HG03039 (cell line): ENCODE measurements at regions not wholly inside any gene's neighbourhood (a gene's known extent, or its start where the extent isn't known, plus 50 kb on each side); places are given as distances from the start of the nearest gene placed in this dataset.

Experiments used
- ATAC-seq: cut with Tn5 transposase; IDR thresholded peaks from one replicate; pipeline ENCODE4 v1.9.1; 2021; ENCODE audit warnings: mild to moderate bottlenecking, moderate library complexity; ENCODE audit not compliant: unreplicated experiment

DNA sequence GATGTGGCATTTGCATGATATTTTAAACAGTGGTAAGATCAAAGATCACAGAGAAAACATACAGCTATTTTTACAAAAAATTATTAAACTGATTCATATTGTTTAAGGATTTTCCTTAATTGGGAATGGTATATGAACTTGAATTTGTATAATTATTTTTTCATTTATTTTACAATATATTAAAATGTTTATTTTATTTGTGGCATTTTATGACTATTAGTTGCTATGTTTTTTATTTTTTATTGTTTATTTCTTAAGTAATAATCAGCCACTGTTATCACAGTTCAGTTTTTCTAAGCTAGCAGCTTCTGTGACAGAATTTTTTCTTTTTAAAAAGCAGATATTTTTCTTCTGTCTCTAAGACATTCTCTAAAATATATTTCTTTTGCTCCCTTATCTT, 387.0 kb upstream of the KHDRBS2 start:
- ATAC-seq, result no peak

DNA sequence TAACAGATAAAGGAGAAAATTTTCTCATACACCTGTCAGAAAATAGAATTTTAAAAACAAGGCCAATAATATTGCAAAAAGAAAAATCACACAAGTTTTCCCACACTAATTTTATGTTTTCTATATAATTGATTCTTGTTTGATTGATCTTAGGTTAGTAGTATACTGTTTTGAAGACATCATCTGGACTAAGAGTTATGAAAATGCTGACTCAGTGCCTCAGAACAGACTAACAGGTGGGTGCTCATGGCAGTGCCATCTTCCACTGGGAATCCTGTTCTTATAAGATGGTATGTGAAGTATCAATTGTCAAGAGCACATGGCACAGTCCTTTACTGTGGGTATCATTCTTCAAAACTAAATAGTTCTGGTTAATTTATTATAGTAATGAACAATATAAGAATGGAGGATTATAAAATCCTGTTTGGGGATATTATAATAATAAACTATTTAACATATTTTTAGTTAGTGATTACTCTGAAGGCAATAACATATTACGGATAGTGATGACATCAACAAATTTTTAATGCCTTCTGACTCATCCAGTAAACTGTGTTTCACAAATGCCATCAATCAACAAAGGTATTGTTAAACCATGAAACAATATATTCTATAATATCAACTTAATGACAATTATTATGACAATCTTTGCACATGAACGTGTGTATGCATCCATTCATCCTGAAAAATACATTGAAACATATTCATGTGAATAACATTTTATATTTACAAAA, 384.6 kb upstream of the KHDRBS2 start:
- no peak for ATAC-seq

DNA sequence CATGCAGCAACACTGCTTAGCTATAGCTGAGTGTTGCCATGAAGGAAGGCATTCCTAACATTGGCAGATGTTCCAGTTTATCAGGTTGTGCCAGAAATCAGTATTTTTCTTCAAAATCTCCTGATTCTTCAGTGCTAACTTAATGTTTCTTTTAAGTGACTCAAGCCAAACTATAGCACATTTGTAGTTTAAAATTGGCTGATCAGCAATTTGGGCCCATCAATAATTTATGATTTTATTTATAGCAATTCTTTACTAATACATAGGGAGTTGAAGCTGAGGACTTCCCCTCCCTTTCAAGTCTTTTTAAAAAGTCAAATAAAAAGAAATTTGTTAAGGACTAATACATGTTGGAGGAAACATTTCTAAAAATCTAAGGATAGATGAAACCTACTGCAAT, 383.8 kb upstream of the KHDRBS2 start:
- no peak for ATAC-seq

GRCh38 chr6:62652692-62653328, 366.8 kb upstream of the KHDRBS2 start:
- no peak for ATAC-seq

DNA sequence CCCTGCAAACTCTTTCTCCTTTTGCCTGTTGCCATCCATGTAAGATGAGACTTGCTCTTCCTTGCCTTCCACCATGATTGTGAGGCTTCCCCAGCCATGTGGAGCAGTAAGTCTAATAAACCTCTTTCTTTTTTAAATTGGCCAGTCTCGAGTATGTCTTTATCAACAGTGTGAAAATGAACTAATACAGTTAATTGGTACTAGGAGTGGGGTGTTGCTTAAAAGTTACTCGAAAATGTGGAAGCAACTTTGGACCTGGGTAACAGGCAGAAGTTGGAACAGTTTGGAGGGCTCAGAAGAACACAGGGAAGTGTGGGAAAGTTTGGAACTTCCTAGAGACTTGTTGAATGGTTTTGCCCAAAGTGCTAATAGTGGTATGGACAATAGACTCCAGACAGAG, 359.2 kb upstream of the KHDRBS2 start:
- ATAC-seq, result no peak

- ATAC-seq, result no peak
Measured at GRCh38 chr6:62640749-62641148, 354.7 kb upstream of the KHDRBS2 start.

GRCh38 chr6:62626661-62627060, 340.6 kb upstream of the KHDRBS2 start:
- ATAC-seq, result no peak

DNA sequence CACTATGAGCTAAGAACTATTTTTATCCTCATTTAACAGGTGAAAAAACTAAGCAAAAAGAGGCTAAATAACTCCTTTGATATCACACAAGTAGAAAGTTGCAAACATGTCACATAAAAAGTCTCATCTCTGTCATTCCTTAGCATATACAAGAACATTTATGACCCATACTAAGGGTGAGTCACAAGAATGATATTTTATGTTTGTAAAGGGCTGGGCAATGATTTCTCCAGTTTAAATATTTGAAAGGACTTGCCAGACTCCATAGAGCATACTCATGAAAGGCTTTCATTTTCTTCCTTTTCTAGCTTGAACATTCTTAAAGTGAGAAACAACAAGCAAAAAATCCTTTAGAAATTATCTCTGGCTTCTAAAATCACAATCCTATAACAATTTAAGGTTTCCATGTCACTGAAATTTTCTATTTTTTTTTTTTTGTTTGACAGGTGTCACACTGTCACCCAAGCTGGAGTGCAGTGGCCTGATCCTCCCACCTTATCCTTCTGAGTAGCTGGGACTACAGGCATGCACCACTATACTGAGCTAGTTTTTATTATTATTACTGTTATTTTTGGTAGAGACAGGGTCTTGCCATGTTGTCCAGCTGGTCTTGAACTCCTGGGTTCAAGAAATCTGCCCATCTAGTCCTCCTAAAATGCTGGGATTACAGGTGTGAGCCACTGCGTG, 338.0 kb upstream of the KHDRBS2 start:
- ATAC-seq, result no peak

DNA sequence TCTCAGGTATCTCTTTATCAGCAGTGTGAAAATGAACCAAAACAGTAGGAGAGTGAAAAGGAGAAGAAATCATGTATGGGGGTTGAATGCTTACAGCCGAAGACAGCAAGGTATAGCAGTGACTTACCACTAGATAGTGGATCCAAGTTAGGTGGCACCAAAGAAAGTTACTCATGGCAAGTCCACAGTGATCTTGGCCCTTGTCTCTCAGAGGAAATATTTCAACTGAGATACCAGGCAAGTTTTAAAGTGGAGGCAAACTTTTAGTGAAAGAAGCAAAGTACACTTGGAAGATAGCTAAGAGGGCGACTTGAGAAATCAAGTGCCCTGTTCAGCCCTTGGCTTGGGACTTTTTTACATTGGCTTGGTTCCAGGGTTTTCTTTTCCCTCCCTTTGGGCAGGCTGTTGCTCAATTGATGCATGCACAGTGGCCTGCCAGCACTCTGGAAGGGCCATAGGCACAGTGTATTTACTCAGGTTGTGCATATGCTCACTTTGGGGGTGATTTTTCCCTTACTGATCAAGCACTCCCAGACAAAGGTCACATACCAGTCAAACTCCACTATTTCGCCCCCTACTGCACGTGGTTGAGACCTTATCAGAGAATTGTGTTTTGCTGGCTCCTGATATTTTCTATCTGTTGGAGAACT, 329.5 kb upstream of the KHDRBS2 start:
- ATAC-seq, result no peak

GRCh38 chr6:62614442-62614841, 328.4 kb upstream of the KHDRBS2 start:
- ATAC-seq, result no peak

DNA sequence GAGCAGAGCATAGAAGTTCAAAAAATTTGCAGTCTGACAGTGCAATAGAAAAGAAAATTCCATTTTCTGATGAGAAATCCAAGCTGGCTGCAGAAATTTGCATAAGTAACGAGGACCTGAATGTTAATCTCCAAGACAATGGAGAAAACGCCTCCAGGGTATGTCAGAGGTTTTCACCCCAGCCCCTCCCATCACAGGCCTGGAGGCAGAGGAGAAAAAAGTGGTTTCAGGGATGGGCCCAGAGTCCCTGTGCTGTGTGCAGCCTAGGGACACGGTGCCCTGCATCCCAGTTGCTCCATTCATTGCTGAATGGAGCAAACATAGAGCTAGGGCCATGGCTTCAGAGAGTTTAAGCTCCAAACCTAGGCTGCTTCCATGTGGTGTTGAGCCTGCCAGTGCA, 327.9 kb upstream of the KHDRBS2 start:
- ATAC-seq, result no peak

DNA sequence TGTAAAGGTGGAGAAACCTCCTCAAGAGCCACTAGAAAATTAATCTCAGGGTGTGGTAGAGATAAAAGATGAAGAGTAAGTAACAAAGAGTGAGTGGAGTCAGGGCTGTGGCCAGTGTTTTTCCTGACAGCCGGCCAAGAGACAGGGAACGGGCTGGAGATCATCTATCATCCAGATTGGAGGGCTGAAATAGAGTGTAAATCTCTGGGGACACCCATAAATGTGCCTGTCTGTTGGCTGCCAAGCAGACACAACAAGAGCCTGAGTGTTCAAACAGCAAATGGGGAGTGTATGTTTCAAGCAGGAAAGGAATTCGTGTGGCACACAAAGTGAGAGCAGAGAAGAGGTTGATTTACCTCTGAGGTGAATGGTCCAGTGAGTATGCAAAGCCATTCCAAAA, 326.4 kb upstream of the KHDRBS2 start:
- ATAC-seq, result no peak

- ATAC-seq, result no peak
Measured at GRCh38 chr6:62570372-62570771, 284.3 kb upstream of the KHDRBS2 start.

DNA sequence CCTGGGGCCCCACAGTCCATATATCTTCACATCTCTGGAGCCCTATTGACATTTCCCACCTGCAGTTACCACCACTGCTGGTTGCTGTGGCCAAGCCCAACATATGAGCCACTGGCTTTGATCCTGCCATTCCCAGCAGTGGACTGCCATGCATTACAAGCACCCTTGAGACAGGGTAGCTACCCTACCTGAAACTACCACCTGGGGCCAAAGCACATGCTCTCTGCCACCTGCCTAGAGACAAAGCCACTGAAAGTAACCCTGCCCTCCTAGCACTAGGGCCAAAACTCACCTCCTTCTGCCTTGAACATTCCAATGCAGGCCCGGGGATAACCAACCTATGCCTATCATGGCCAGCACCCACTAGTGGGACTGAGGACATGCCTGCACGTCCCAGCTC, 255.5 kb upstream of the KHDRBS2 start:
- no peak for ATAC-seq

GRCh38 chr6:62530985-62531384, 245.0 kb upstream of the KHDRBS2 start:
- no peak for ATAC-seq

DNA sequence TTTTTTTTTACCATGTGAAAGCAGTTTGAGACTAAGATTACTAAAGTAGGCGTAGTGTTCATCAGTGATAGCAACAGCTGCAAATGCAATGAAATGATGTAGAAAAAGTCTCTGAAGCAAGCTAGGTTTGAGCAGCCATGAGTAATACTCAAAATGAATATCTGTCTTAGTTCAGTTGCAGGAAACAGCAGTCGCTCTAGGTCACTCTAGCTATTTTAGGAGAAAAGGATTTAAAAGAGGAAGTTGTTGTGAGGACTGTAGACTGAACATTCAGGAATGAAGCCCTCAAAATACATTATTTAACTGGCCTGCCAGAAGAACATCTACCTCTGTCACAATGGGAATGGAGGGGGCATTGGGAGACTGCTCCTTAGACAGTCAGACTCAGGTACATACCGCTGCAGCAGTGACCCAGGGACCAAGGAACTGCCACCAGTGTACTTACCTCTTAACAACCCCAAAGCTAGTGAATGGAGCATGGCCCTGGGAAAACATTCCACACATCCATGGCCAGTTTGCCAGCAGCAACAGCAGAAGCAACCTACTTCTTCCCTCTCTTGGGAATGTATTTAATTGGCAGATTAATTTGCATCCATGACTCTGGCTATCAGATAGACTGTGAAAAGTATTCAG, 243.0 kb upstream of the KHDRBS2 start:
- ATAC-seq, result no peak

- ATAC-seq, result no peak
Measured at GRCh38 chr6:62523630-62524029, 237.6 kb upstream of the KHDRBS2 start.

DNA sequence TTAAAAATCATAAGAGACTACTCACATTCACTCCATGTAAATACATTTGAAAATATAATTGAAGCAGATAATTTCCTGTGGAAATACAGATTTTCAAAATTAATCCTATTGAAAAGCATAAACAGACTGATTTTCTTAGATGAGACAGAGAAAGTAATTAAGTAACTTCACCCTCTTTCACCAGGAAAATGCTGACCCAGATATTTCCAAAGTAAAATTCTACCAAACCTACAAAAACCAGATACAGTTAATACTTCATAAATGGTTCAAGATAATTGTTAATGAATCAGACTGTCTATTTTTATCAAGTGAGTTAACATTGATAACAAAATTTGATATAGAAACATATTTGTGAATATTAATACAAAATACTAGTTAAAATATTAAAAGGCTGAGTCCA, 233.5 kb upstream of the KHDRBS2 start:
- no peak for ATAC-seq

GRCh38 chr6:62516291-62517141, 230.5 kb upstream of the KHDRBS2 start:
- ATAC-seq, result no peak

GRCh38 chr6:62492192-62492822, 206.3 kb upstream of the KHDRBS2 start:
- ATAC-seq, result no peak
